Neural crest cell (in vitro differentiated cells): ENCODE measurements at regions not wholly inside any gene's neighbourhood (a gene's known extent, or its start where the extent isn't known, plus 50 kb on each side); places are given as distances from the start of the nearest gene placed in this dataset.

Experiments used
- DNase-seq: peaks from one replicate; pipeline ENCODE4 v3.0.0; 2021; ENCODE audit warnings: low read depth, mixed read lengths, low spot score
- H3K27ac Mint-ChIP-seq: one replicate; pipeline ENCODE4 v1.8.0; 2021; ENCODE audit warnings: mild to moderate bottlenecking, mixed read lengths; ENCODE audit not compliant: unreplicated experiment
- H3K27me3 Mint-ChIP-seq: 2 replicates; pipeline ENCODE4 v1.8.0; 2021; ENCODE audit warnings: low read depth, mild to moderate bottlenecking, mixed read lengths
- H3K36me3 Mint-ChIP-seq: 2 replicates; pipeline ENCODE4 v1.8.0; 2021; ENCODE audit warnings: low read depth, mild to moderate bottlenecking, mixed read lengths
- H3K4me1 Mint-ChIP-seq: 2 replicates; pipeline ENCODE4 v1.8.0; 2021; ENCODE audit warnings: mixed read lengths
- H3K4me3 Mint-ChIP-seq: one replicate; pipeline ENCODE4 v1.8.0; 2021; ENCODE audit warnings: mild to moderate bottlenecking, mixed read lengths
- H3K9me3 Mint-ChIP-seq: 2 replicates; pipeline ENCODE4 v1.8.0; 2021; ENCODE audit warnings: mixed read lengths
- CTCF ChIP-seq: fragments of 200-600 bp; sonication (generic); conservative IDR thresholded peaks from 2 replicates; pipeline ENCODE4 v1.5.0; 2021; ENCODE audit warnings: antibody characterized with exemption, mild to moderate bottlenecking

- H3K36me3 Mint-ChIP-seq, result no peaks in the 10 kb centered on the region
- no peak overlapping the region for H3K4me3 Mint-ChIP-seq
- no peak for TF ChIP-seq CTCF
- no peak for DNase-seq
- no peaks in the 10 kb centered on the region for H3K27me3 Mint-ChIP-seq
- H3K27ac Mint-ChIP-seq, result no peak overlapping the region
- H3K4me1 Mint-ChIP-seq, result peaks cover 17% of the 10 kb centered on the region
- H3K9me3 Mint-ChIP-seq, result no peaks in the 10 kb centered on the region
Measured at GRCh38 chr3:16056217-16056616, 118.3 kb upstream of the GALNT15 start.

GRCh38 chr3:16058521-16058920 is 116.0 kb upstream of the GALNT15 start:
- H3K9me3 Mint-ChIP-seq, result peaks cover 3% of the 10 kb centered on the region
- no peak for DNase-seq
- no peak for TF ChIP-seq CTCF
- H3K4me3 Mint-ChIP-seq, result no peak overlapping the region
- H3K4me1 Mint-ChIP-seq, result peaks cover 25% of the 10 kb centered on the region
- H3K27ac Mint-ChIP-seq, result no peak overlapping the region
- H3K27me3 Mint-ChIP-seq, result no peaks in the 10 kb centered on the region
- no peaks in the 10 kb centered on the region for H3K36me3 Mint-ChIP-seq

- Mint-ChIP-seq H3K4me3 (no peak overlapping the region), H3K27ac (no peak overlapping the region), H3K4me1 (peaks cover 29% of the 10 kb centered on the region), H3K27me3 (no peaks in the 10 kb centered on the region), H3K36me3 (no peaks in the 10 kb centered on the region), H3K9me3 (peaks cover 3% of the 10 kb centered on the region)
- DNase-seq, result no peak
- no peak for TF ChIP-seq CTCF
Measured at GRCh38 chr3:16059081-16059537, 115.4 kb upstream of the GALNT15 start.

- peaks cover 3% of the 10 kb centered on the region for H3K9me3 Mint-ChIP-seq
- H3K4me3 Mint-ChIP-seq, result no peak overlapping the region
- H3K4me1 Mint-ChIP-seq, result peaks cover 31% of the 10 kb centered on the region
- no peaks in the 10 kb centered on the region for H3K27me3 Mint-ChIP-seq
- no peak for DNase-seq
- TF ChIP-seq CTCF, result no peak
- H3K27ac Mint-ChIP-seq, result no peak overlapping the region
- no peaks in the 10 kb centered on the region for H3K36me3 Mint-ChIP-seq
Measured at GRCh38 chr3:16059711-16060357, 114.6 kb upstream of the GALNT15 start.

- Mint-ChIP-seq H3K27ac (no peak overlapping the region), H3K4me3 (no peak overlapping the region), H3K27me3 (no peaks in the 10 kb centered on the region), H3K9me3 (peaks cover 3% of the 10 kb centered on the region), H3K4me1 (peaks cover 31% of the 10 kb centered on the region), H3K36me3 (no peaks in the 10 kb centered on the region)
- no peak for TF ChIP-seq CTCF
- no peak for DNase-seq
Measured at GRCh38 chr3:16060358-16060852, 114.1 kb upstream of the GALNT15 start.
